DND-41 (cell line): ENCODE measurements at regions not wholly inside any gene's neighbourhood (a gene's known extent, or its start where the extent isn't known, plus 50 kb on each side); places are given as distances from the start of the nearest gene placed in this dataset.

Experiments
- EZH2 ChIP-seq: IDR thresholded peaks from 3 replicates; pipeline ENCODE4 v1.6.1; 2012; ENCODE audit warnings: borderline replicate concordance, low read depth, mild to moderate bottlenecking, moderate library complexity, low read length, inconsistent platforms; ENCODE audit not compliant: severe bottlenecking
- TF ChIP-seq, protein P1 (sequence below): IDR thresholded peaks from 2 replicates; pipeline ENCODE4 v1.5.1; 2012; ENCODE audit warnings: borderline replicate concordance, low read length, moderate library complexity, mild to moderate bottlenecking; ENCODE audit not compliant: poor library complexity, severe bottlenecking; ENCODE audit errors: extremely low read depth

DNA sequence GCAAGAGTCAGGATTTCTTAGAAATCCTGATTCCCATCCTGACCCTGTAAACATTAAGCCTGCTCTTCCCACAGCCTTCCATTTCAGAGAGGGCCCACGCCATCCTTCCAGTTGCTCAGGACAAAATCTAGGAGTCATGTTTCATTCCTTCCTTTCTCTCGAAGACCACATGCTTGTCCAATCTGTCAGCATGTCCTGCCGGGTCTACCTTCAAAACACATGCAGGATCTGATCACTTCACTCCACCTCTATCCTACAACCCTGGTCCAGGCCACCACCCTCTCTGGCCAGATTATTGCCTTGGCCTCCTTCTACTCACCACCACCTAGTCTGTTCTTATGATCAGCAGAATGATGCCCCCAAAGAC lies 79.8 kb downstream of the C5orf15 start:
- TF ChIP-seq, protein P1, sequence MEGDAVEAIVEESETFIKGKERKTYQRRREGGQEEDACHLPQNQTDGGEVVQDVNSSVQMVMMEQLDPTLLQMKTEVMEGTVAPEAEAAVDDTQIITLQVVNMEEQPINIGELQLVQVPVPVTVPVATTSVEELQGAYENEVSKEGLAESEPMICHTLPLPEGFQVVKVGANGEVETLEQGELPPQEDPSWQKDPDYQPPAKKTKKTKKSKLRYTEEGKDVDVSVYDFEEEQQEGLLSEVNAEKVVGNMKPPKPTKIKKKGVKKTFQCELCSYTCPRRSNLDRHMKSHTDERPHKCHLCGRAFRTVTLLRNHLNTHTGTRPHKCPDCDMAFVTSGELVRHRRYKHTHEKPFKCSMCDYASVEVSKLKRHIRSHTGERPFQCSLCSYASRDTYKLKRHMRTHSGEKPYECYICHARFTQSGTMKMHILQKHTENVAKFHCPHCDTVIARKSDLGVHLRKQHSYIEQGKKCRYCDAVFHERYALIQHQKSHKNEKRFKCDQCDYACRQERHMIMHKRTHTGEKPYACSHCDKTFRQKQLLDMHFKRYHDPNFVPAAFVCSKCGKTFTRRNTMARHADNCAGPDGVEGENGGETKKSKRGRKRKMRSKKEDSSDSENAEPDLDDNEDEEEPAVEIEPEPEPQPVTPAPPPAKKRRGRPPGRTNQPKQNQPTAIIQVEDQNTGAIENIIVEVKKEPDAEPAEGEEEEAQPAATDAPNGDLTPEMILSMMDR, result no peak
- TF ChIP-seq EZH2, result no peak
